Calu3 (cell line): ENCODE measurements at regions not wholly inside any gene's neighbourhood (a gene's known extent, or its start where the extent isn't known, plus 50 kb on each side); places are given as distances from the start of the nearest gene placed in this dataset.

Experiments
- BruUV-seq: library from RNA; stranded (reverse); fragments of 400-500 nt; replicated peaks from 2 replicates; lab custom pipeline; 2021; lab: Mats Ljungman, UMichigan
- CTCF ChIA-PET: fragments of 300-600 bp; sonication (Branson Sonifier 250); formaldehyde crosslinking; loops from one replicate; lab custom pipeline; 2022; ENCODE audit warnings: antibody characterized with exemption; lab: Charles Lee
- DNase-seq: peaks from one replicate; pipeline ENCODE4 v3.0.0; 2022
- H3K27ac Mint-ChIP-seq: one replicate; pipeline ENCODE4 v1.8.0; 2022; ENCODE audit warnings: mixed read lengths; ENCODE audit not compliant: unreplicated experiment
- H3K27me3 Mint-ChIP-seq: one replicate; pipeline ENCODE4 v1.8.0; 2022; ENCODE audit warnings: mixed read lengths; ENCODE audit not compliant: unreplicated experiment
- H3K36me3 Mint-ChIP-seq: one replicate; pipeline ENCODE4 v1.8.0; 2022; ENCODE audit warnings: mild to moderate bottlenecking, moderate library complexity, mixed read lengths; ENCODE audit not compliant: insufficient read depth, unreplicated experiment
- H3K4me1 Mint-ChIP-seq: one replicate; pipeline ENCODE4 v1.8.0; 2022; ENCODE audit warnings: mild to moderate bottlenecking, low read depth, mixed read lengths; ENCODE audit not compliant: unreplicated experiment
- H3K4me3 Mint-ChIP-seq: one replicate; pipeline ENCODE4 v1.8.0; 2022; ENCODE audit warnings: mild to moderate bottlenecking, low read depth, moderate library complexity, mixed read lengths; ENCODE audit not compliant: unreplicated experiment
- H3K9me3 Mint-ChIP-seq: one replicate; pipeline ENCODE4 v1.8.0; 2022; ENCODE audit warnings: low read depth, mixed read lengths; ENCODE audit not compliant: unreplicated experiment
- intact Hi-C: fragments of 100-400 bp; cut with micrococcal nuclease; formaldehyde crosslinking; loops from one replicate; pipeline ENCODE4 v1.10.0; 2022; ENCODE audit not compliant: unreplicated experiment
- TF ChIP-seq, protein P1 (sequence below): fragments of 200-600 bp; IDR thresholded peaks from one replicate; pipeline ENCODE4 v1.8.0; 2022; ENCODE audit warnings: antibody characterized with exemption; ENCODE audit not compliant: unreplicated experiment

DNA sequence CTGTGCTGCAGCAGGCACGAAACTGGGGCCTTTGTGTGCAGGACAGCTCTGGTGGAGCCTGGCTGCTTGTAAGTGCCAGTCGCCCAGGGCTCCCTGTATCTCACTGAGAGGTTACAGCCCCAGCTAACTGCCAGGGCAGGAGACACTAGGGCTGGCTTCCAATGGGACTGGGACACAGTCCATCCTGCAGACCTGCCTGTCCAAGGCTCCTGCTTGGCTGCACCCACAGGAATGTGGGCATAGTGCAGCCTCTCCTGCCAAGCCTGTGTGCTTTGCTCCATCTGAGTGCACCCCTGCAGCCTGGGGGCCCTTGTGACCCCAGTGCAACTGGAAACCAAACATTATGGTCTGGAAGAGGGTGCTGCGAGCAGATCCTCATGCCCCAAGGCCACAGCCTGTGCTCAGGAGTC lies 144.0 kb downstream of the ADAM29 start:
- Mint-ChIP-seq H3K27me3 (no peaks in the 10 kb centered on the region), H3K27ac (no peak overlapping the region), H3K4me3 (no peak overlapping the region), H3K36me3 (no peaks in the 10 kb centered on the region), H3K4me1 (no peaks in the 10 kb centered on the region), H3K9me3 (peaks cover 3% of the 10 kb centered on the region)
- intact Hi-C loops, result no loop called here
- DNase-seq, result no peak
- no TSS peak for BruUV-seq
- CTCF ChIA-PET, result interaction anchor here (0.7 kb wide), 1 partner anchor 689 kb away, joined by 3 read pairs; no protein-coding TSS in a partner anchor
- TF ChIP-seq, protein P1, sequence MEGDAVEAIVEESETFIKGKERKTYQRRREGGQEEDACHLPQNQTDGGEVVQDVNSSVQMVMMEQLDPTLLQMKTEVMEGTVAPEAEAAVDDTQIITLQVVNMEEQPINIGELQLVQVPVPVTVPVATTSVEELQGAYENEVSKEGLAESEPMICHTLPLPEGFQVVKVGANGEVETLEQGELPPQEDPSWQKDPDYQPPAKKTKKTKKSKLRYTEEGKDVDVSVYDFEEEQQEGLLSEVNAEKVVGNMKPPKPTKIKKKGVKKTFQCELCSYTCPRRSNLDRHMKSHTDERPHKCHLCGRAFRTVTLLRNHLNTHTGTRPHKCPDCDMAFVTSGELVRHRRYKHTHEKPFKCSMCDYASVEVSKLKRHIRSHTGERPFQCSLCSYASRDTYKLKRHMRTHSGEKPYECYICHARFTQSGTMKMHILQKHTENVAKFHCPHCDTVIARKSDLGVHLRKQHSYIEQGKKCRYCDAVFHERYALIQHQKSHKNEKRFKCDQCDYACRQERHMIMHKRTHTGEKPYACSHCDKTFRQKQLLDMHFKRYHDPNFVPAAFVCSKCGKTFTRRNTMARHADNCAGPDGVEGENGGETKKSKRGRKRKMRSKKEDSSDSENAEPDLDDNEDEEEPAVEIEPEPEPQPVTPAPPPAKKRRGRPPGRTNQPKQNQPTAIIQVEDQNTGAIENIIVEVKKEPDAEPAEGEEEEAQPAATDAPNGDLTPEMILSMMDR, result no peak

DNA sequence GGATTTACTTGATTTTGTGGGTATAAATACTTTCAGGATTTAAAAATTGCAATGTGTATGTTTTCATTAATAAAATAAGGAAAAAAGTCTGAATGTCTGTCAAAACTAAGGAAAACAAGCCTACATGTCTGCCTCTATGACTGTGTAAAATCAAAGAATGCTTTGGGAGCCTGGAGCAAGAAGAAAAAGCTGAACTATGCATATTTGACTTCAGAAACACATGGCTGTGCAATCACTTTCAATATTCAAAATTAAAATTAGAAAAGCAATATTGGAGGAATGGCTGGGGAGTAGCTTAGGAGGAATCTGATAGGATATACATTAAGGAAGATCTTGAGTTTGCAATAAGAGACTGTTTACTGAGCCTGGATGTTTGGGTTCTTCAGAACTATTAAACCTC lies 147.1 kb downstream of the ADAM29 start:
- Mint-ChIP-seq H3K4me1 (no peaks in the 10 kb centered on the region), H3K36me3 (no peaks in the 10 kb centered on the region), H3K27me3 (no peaks in the 10 kb centered on the region), H3K27ac (no peak overlapping the region), H3K4me3 (no peak overlapping the region), H3K9me3 (no peaks in the 10 kb centered on the region)
- intact Hi-C loops, result no loop called here
- TF ChIP-seq, protein P1, result no peak
- CTCF ChIA-PET, result interaction anchor here (0.5 kb wide), 1 partner anchor 11 kb away, joined by 5 read pairs; no protein-coding TSS in a partner anchor
- no peak for DNase-seq
- BruUV-seq, result no TSS peak

DNA sequence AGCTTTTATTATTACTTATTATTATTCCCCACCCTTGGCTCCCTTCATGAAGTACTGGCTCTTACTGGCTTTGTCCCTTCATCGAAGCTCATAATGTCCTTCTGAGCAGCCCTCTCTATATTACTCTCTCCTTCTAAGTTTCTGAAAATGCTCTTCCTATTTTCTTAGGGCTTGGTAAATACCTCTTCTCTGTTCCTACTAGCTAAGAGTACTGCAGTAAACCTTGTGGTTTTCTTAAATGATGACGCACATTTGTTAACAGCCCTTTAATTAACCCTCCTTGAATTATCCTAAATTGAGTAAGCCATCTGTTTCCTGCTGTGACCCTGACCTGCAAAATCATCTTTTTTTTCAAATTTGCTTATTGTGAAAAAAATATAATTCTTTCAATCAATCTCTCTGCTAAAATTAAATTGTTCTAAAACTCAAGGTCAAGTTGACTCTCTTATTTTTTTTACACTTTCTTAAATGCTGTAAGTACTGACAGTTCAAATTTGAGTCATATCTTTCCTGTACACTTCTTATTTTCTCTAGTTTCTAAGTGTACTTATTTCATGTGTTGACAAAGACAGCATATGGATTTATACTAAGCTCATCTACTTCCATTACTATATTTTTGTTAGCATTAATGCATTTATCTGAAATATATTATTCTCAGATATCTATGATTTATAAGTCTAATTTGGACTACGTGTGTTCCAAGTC lies 148.9 kb downstream of the ADAM29 start:
- DNase-seq, result no peak
- Mint-ChIP-seq H3K4me1 (peaks cover 9% of the 10 kb centered on the region), H3K36me3 (no peaks in the 10 kb centered on the region), H3K27me3 (no peaks in the 10 kb centered on the region), H3K27ac (no peak overlapping the region), H3K9me3 (no peaks in the 10 kb centered on the region), H3K4me3 (no peak overlapping the region)
- intact Hi-C loops, result no loop called here
- TF ChIP-seq, protein P1, result no peak
- CTCF ChIA-PET, result no interaction called here
- BruUV-seq, result no TSS peak

DNA sequence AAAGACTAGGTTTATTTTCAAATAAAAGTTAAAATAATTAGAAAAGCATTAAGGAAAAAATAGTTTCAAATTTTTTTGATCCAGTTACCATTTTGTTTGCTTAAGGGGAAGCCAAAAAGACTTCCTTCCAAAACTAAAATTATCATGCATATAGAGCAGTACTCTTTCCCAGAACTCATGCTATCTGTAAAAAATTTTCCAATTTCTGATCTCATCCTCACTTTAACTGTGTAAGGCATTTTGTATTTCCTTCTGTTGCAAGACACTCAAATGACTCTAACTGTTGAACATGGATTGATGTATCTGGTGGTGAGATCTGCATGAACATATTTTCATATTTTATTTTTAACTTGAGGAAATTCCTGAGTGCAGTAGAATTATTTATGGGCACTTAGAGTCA lies 150.1 kb downstream of the ADAM29 start:
- H3K27ac Mint-ChIP-seq, result no peak overlapping the region
- peaks cover 9% of the 10 kb centered on the region for H3K4me1 Mint-ChIP-seq
- H3K27me3 Mint-ChIP-seq, result no peaks in the 10 kb centered on the region
- H3K4me3 Mint-ChIP-seq, result no peak overlapping the region
- intact Hi-C loops, result no loop called here
- no peaks in the 10 kb centered on the region for H3K36me3 Mint-ChIP-seq
- BruUV-seq, result no TSS peak
- CTCF ChIA-PET, result no interaction called here
- TF ChIP-seq, protein P1, result no peak
- no peaks in the 10 kb centered on the region for H3K9me3 Mint-ChIP-seq
- no peak for DNase-seq
